Endothelial cell of umbilical vein (primary cell): ENCODE measurements at regions not wholly inside any gene's neighbourhood (a gene's known extent, or its start where the extent isn't known, plus 50 kb on each side); places are given as distances from the start of the nearest gene placed in this dataset.

Experiments
- BruUV-seq: library from RNA; stranded (reverse); fragments of 400-500 nt; replicated peaks from 2 replicates; lab custom pipeline; 2021; lab: Mats Ljungman, UMichigan
- CTCF ChIA-PET: fragments of 300-600, 350-600 bp; sonication (Branson Sonifier 250); formaldehyde crosslinking; loops from one replicate; lab custom pipeline; 2021; ENCODE audit warnings: antibody characterized with exemption, inconsistent platforms; lab: Charles Lee
- POLR2A ChIA-PET: fragments of 300-600, 350-600 bp; sonication (Branson Sonifier 250); formaldehyde crosslinking; loops from one replicate; lab custom pipeline; 2021; ENCODE audit warnings: antibody characterized with exemption, inconsistent platforms; lab: Charles Lee
- DNase-seq: peaks from one replicate; pipeline ENCODE4 v3.0.0-alpha.2; 2011; ENCODE audit warnings: low read depth, low spot score
- FAIRE-seq: peaks from 2 replicates; lab custom pipeline; 2011; peaks lifted over from hg19 to GRCh38; lab: Jason Lieb, UNC
- H2AFZ ChIP-seq: 2 replicates; pipeline ENCODE4 v1.6.0; 2012; ENCODE audit warnings: low read depth, low read length, control low read depth, inconsistent platforms
- H3K27ac ChIP-seq: 2 replicates; pipeline ENCODE4 v1.5.1; 2011; ENCODE audit warnings: low read depth, mild to moderate bottlenecking, control low read depth, low read length, moderate library complexity; ENCODE audit not compliant: insufficient read depth
- H3K27me3 ChIP-seq, 2 experiments: 2 replicates each; pipeline versions ENCODE4 v1.6.0 to v1.6.1; 2011; ENCODE audit warnings: low read length in 2 of 2, mixed read lengths in 1 of 2; ENCODE audit not compliant: control insufficient read depth in 2 of 2, insufficient read depth in 2 of 2
- H3K36me3 ChIP-seq, 2 experiments: 2 replicates in 1 of 2; 3 replicates in 1 of 2; pipeline ENCODE4 v1.5.1; 2011; ENCODE audit warnings: low read length in 2 of 2, mild to moderate bottlenecking in 1 of 2, moderate library complexity in 1 of 2; ENCODE audit not compliant: control insufficient read depth in 2 of 2, insufficient read depth in 2 of 2; ENCODE audit errors: extremely low read depth in 1 of 2
- H3K4me1 ChIP-seq: 3 replicates; pipeline ENCODE4 v1.5.1; 2011; ENCODE audit warnings: mild to moderate bottlenecking, low read length; ENCODE audit not compliant: control insufficient read depth, insufficient read depth; ENCODE audit errors: extremely low read depth
- H3K4me2 ChIP-seq: 2 replicates; pipeline ENCODE4 v1.6.1; 2011; ENCODE audit warnings: low read length, control low read depth, mixed read lengths; ENCODE audit not compliant: insufficient read depth
- H3K4me3 ChIP-seq, 3 experiments: fragments of 200-600 bp in 1 of 3; sonication (generic), shearing (Covaris generic) in 1 of 3; replicated peaks in 1 of 3; 2 replicates each; pipeline ENCODE4 v1.5.1; 2011 to 2016; ENCODE audit warnings: control low read depth in 3 of 3, low read length in 3 of 3, mild to moderate bottlenecking in 2 of 3, inconsistent platforms in 1 of 3, low read depth in 1 of 3, moderate library complexity in 1 of 3; ENCODE audit not compliant: insufficient read depth in 1 of 3
- H3K79me2 ChIP-seq: 2 replicates; pipeline ENCODE4 v1.6.0; 2012; ENCODE audit warnings: low read length, inconsistent platforms; ENCODE audit not compliant: control insufficient read depth, insufficient read depth
- H3K9ac ChIP-seq: replicated peaks from 2 replicates; pipeline ENCODE3; 2011; ENCODE audit warnings: low read length, control low read depth; ENCODE audit not compliant: insufficient read depth; ENCODE audit errors: extremely low read depth
- H3K9me1 ChIP-seq: replicated peaks from 3 replicates; pipeline ENCODE4 v1.6.0; 2011; ENCODE audit warnings: mild to moderate bottlenecking, low read length; ENCODE audit not compliant: control insufficient read depth, insufficient read depth; ENCODE audit errors: extremely low read depth
- H3K9me3 ChIP-seq: replicated peaks from 2 replicates; pipeline ENCODE4 v1.5.1; 2012; ENCODE audit warnings: low read length, inconsistent platforms; ENCODE audit not compliant: control insufficient read depth, insufficient read depth
- H4K20me1 ChIP-seq: replicated peaks from 2 replicates; pipeline ENCODE3; 2011; ENCODE audit warnings: mild to moderate bottlenecking, low read length; ENCODE audit not compliant: control insufficient read depth, insufficient read depth; ENCODE audit errors: extremely low read depth
- EZH2 ChIP-seq: IDR thresholded peaks from 2 replicates; pipeline ENCODE4 v1.6.1; 2012; ENCODE audit warnings: borderline replicate concordance, low read depth, mild to moderate bottlenecking, moderate library complexity, low read length, inconsistent platforms; ENCODE audit not compliant: severe bottlenecking
- FOS ChIP-seq: IDR thresholded peaks from 2 replicates; pipeline ENCODE4 v1.6.1; 2011; ENCODE audit warnings: mild to moderate bottlenecking, low read length, moderate library complexity, borderline replicate concordance; ENCODE audit not compliant: insufficient read depth
- GATA2 ChIP-seq: IDR thresholded peaks from 2 replicates; pipeline ENCODE4 v1.7.0; 2011; ENCODE audit warnings: low read depth, mild to moderate bottlenecking, moderate library complexity, mixed read lengths, low read length; ENCODE audit not compliant: insufficient read length, insufficient read depth
- JUN ChIP-seq: IDR thresholded peaks from 2 replicates; pipeline ENCODE4 v1.6.1; 2011; ENCODE audit warnings: borderline replicate concordance, low read depth; ENCODE audit not compliant: insufficient read length, insufficient read depth
- MAX ChIP-seq: IDR thresholded peaks from 2 replicates; pipeline ENCODE4 v1.6.1; 2011; ENCODE audit not compliant: insufficient read depth, insufficient read length
- MYC ChIP-seq: IDR thresholded peaks from one replicate; pipeline ENCODE4 v1.6.1; 2011; ENCODE audit warnings: mild to moderate bottlenecking, low read depth, low read length
- POLR2A ChIP-seq: IDR thresholded peaks from 2 replicates; pipeline ENCODE4 v1.6.1; 2012; ENCODE audit warnings: low read depth, mild to moderate bottlenecking, control low read depth, low read length
- POLR2AphosphoS5 ChIP-seq: IDR thresholded peaks from 2 replicates; pipeline ENCODE4 v1.6.1; 2012; ENCODE audit warnings: low read depth, mild to moderate bottlenecking, control low read depth, low read length, moderate library complexity; ENCODE audit not compliant: insufficient read depth
- dilution Hi-C: fragments of 300-500 bp; cut with MboI; formaldehyde crosslinking; loops from one replicate; pipeline ENCODE4 v1.15.0; 2019; ENCODE audit warnings: low sequenced_read_pairs; ENCODE audit not compliant: extremely low pct_ligation_motif_present
- intact Hi-C: fragments of 100-400 bp; cut with micrococcal nuclease; formaldehyde crosslinking; loops from one replicate; pipeline ENCODE4 v1.10.0; 2022
- TF ChIP-seq, protein P1 (sequence below), 2 donors: IDR thresholded peaks; 1 replicate in 1 of 2; 2 replicates in 1 of 2; pipeline ENCODE4 v1.5.1; 2011; ENCODE audit warnings: low read length in 2 of 2, mild to moderate bottlenecking in 2 of 2, moderate library complexity in 2 of 2, control low read depth in 1 of 2, inconsistent platforms in 1 of 2, low read depth in 1 of 2; ENCODE audit not compliant: insufficient read depth in 1 of 2; ENCODE audit errors: extremely low read depth in 1 of 2

DNA sequence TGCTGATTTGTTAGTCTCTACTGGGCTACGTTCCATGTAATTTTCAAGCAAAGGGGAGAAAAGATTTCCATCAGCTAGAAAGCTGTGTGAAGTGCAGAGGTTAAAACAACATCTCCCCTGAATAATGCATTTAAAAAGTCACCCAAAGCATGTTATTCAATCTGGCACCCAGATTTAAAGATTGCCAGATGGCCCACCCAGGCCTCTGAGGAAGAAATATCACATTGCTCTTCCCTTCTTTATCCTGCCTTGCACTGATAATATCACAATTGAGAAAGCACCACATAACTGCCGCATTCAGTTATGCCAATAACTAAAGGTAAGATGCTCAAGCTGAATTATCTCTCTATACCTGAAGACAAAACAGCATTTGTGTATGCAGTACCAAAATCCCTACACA, 119.4 kb upstream of the PUM3 start:
- FAIRE-seq (no peak), DNase-seq (no peak)
- no TSS peak for BruUV-seq
- dilution Hi-C loops, result no loop called here
- intact Hi-C loops, result no loop called here
- Histone ChIP-seq H3K27me3 (no peaks in the 10 kb centered on the region), H3K9me3 (no peaks in the 10 kb centered on the region), H2AFZ (no peak overlapping the region), H3K4me1 (no peaks in the 10 kb centered on the region), H3K4me2 (no peak overlapping the region), H3K27ac (no peak overlapping the region), H3K36me3 (no peaks in the 10 kb centered on the region), H3K79me2 (no peaks in the 10 kb centered on the region), H4K20me1 (no peaks in the 10 kb centered on the region), H3K9ac (no peak overlapping the region), H3K4me3 (no peak overlapping the region), H3K9me1 (no peaks in the 10 kb centered on the region)
- TF ChIP-seq FOS (no peak), MYC (no peak), POLR2A (no peak), MAX (no peak), GATA2 (no peak), JUN (no peak), POLR2AphosphoS5 (no peak), EZH2 (no peak)
- TF ChIP-seq, protein P1, sequence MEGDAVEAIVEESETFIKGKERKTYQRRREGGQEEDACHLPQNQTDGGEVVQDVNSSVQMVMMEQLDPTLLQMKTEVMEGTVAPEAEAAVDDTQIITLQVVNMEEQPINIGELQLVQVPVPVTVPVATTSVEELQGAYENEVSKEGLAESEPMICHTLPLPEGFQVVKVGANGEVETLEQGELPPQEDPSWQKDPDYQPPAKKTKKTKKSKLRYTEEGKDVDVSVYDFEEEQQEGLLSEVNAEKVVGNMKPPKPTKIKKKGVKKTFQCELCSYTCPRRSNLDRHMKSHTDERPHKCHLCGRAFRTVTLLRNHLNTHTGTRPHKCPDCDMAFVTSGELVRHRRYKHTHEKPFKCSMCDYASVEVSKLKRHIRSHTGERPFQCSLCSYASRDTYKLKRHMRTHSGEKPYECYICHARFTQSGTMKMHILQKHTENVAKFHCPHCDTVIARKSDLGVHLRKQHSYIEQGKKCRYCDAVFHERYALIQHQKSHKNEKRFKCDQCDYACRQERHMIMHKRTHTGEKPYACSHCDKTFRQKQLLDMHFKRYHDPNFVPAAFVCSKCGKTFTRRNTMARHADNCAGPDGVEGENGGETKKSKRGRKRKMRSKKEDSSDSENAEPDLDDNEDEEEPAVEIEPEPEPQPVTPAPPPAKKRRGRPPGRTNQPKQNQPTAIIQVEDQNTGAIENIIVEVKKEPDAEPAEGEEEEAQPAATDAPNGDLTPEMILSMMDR (IDR thresholded peaks at IDR 0.05; ENCODE audit: extremely low read depth in 1 of 2, insufficient read depth in 1 of 2, low read depth in 1 of 2, low read length in 2 of 2), result no peak
- CTCF ChIA-PET, result no interaction called here
- POLR2A ChIA-PET, result no interaction called here
